Prostate gland (tissue), 2 donors: ENCODE measurements at regions not wholly inside any gene's neighbourhood (a gene's known extent, or its start where the extent isn't known, plus 50 kb on each side); places are given as distances from the start of the nearest gene placed in this dataset.

Experiments
- CTCF ChIP-seq, 4 experiments: fragments of 200-600 bp in 2 of 4; fragments of 450-650 bp in 2 of 4; sonication (generic) in 2 of 4; IDR thresholded peaks; 1 replicate in 3 of 4; 2 replicates in 1 of 4; pipeline ENCODE4 v1.5.1; 2016 to 2019; ENCODE audit warnings: antibody characterized with exemption in 4 of 4, mild to moderate bottlenecking in 2 of 4, moderate library complexity in 2 of 4
- POLR2A ChIP-seq: fragments of 450-650 bp; IDR thresholded peaks from one replicate; pipeline ENCODE4 v1.6.1; 2016; ENCODE audit warnings: antibody characterized with exemption, mild to moderate bottlenecking
- POLR2AphosphoS5 ChIP-seq: sonication (generic); formaldehyde crosslinking; IDR thresholded peaks from one replicate; pipeline ENCODE4 v1.6.1; 2017; ENCODE audit warnings: antibody characterized with exemption

- TF ChIP-seq CTCF (IDR thresholded peaks at IDR 0.05) (no peak), POLR2A (no peak), POLR2AphosphoS5 (no peak)
Observed at GRCh38 chr13:111610081-111610480, 289.6 kb downstream of the TEX29 start.
